HepG2 (cell line): ENCODE measurements at regions not wholly inside any gene's neighbourhood (a gene's known extent, or its start where the extent isn't known, plus 50 kb on each side); places are given as distances from the start of the nearest gene placed in this dataset.

Source experiments
- ATAC-seq: fragments of 200-7000 bp; cut with Tn5 transposase; 3 replicates; pipeline ENCODE4 v1.9.1; 2020; ENCODE audit warnings: mild to moderate bottlenecking, moderate library complexity
- BruUV-seq: library from RNA; stranded (reverse); fragments of 400-500 nt; replicated peaks from 2 replicates; lab custom pipeline; 2021; lab: Mats Ljungman, UMichigan
- CTCF ChIA-PET: fragments of 300-600 bp; formaldehyde crosslinking; extraction: SDS; loops from one replicate; lab custom pipeline; 2021; ENCODE audit warnings: low total read pairs, inconsistent platforms, low intra/inter-chr PET ratio; lab: Yijun Ruan, JAX
- POLR2A ChIA-PET: fragments of 350-600 bp; sonication (Branson Sonifier 250); formaldehyde crosslinking; loops from one replicate; lab custom pipeline; 2020; ENCODE audit warnings: antibody characterized with exemption, inconsistent platforms; lab: Yijun Ruan, JAX
- DNase-seq: peaks from one replicate; pipeline ENCODE4 v3.0.0-alpha.2; 2015; ENCODE audit warnings: low spot score
- FAIRE-seq: peaks from 3 replicates; lab custom pipeline; 2011; peaks lifted over from hg19 to GRCh38; lab: Jason Lieb, UNC
- H2AFZ ChIP-seq: one replicate; pipeline ENCODE4 v1.6.1; 2011; ENCODE audit warnings: low read length, inconsistent platforms
- H3K27ac ChIP-seq: fragments of 300-600 bp; 3 replicates; pipeline ENCODE4 v1.8.0; 2011; ENCODE audit warnings: mixed run types, mild to moderate bottlenecking, mixed read lengths, low read length, inconsistent platforms; ENCODE audit not compliant: insufficient read depth; ENCODE audit errors: extremely low read length
- H3K27me3 ChIP-seq, 2 experiments: fragments of 200-600 bp in 1 of 2; 2 replicates in 1 of 2; 3 replicates in 1 of 2; pipeline versions ENCODE4 v1.6.0 to v1.8.0; 2011; ENCODE audit warnings: low read length in 2 of 2, mild to moderate bottlenecking in 2 of 2, moderate library complexity in 2 of 2, inconsistent platforms in 1 of 2; ENCODE audit not compliant: insufficient read depth in 2 of 2, control insufficient read depth in 1 of 2
- H3K36me3 ChIP-seq, 2 experiments: fragments of 200-600 bp in 1 of 2; replicated peaks in 1 of 2; 2 replicates in 1 of 2; 3 replicates in 1 of 2; pipeline versions ENCODE4 v1.5.1 to v1.8.0; 2011; ENCODE audit warnings: low read length in 2 of 2, inconsistent platforms in 1 of 2; ENCODE audit not compliant: insufficient read depth in 2 of 2, control insufficient read depth in 1 of 2
- H3K4me1 ChIP-seq: 2 replicates; pipeline ENCODE4 v1.5.1; 2012; ENCODE audit warnings: low read length, inconsistent platforms; ENCODE audit not compliant: insufficient read depth
- H3K4me2 ChIP-seq: 2 replicates; pipeline ENCODE4 v1.6.0; 2011; ENCODE audit warnings: low read depth, low read length, inconsistent platforms
- H3K4me3 ChIP-seq, 3 experiments: fragments of 200-600 bp in 1 of 3; sonication (generic), shearing (Covaris generic) in 1 of 3; replicated peaks in 1 of 3; 2 replicates each; pipeline ENCODE4 v1.5.1; 2011 to 2016; ENCODE audit warnings: low read length in 3 of 3, inconsistent platforms in 2 of 3, low read depth in 2 of 3, mild to moderate bottlenecking in 2 of 3, control low read depth in 1 of 3, mixed read lengths in 1 of 3; ENCODE audit not compliant: insufficient read depth in 1 of 3
- H3K79me2 ChIP-seq: one replicate; pipeline ENCODE4 v1.6.1; 2011; ENCODE audit warnings: low read length, inconsistent platforms; ENCODE audit not compliant: insufficient read depth
- H3K9ac ChIP-seq: 2 replicates; pipeline ENCODE4 v1.6.0; 2011; ENCODE audit warnings: mild to moderate bottlenecking, low read depth, low read length, inconsistent platforms; ENCODE audit not compliant: insufficient read depth
- H3K9me3 ChIP-seq: 2 replicates; pipeline ENCODE4 v1.5.1; 2012; ENCODE audit warnings: mild to moderate bottlenecking, low read length
- H4K20me1 ChIP-seq: 2 replicates; pipeline ENCODE4 v1.6.0; 2011; ENCODE audit warnings: inconsistent platforms, mild to moderate bottlenecking, low read length, moderate library complexity; ENCODE audit not compliant: insufficient read depth
- BRF2 ChIP-seq: sonication (generic); formaldehyde crosslinking; IDR thresholded peaks from 2 replicates; pipeline ENCODE4 v1.8.1; 2022; ENCODE audit warnings: mild to moderate bottlenecking, missing genetic modification reagents
- FOSL1 ChIP-seq: sonication (generic); formaldehyde crosslinking; IDR thresholded peaks from 2 replicates; pipeline ENCODE4 v1.9.0; 2021; ENCODE audit warnings: missing genetic modification reagents, borderline replicate concordance
- FOXO4 ChIP-seq: sonication (generic); formaldehyde crosslinking; conservative IDR thresholded peaks from 2 replicates; pipeline ENCODE4 v1.8.1; 2023; ENCODE audit warnings: missing genetic modification reagents
- IKZF4 ChIP-seq: sonication (generic); formaldehyde crosslinking; IDR thresholded peaks from 2 replicates; pipeline ENCODE4 v1.5.1; 2020; ENCODE audit warnings: borderline replicate concordance, mild to moderate bottlenecking, low read depth, missing genetic modification reagents; ENCODE audit errors: not compliant biosample characterization
- YEATS2 ChIP-seq: sonication (generic); formaldehyde crosslinking; IDR thresholded peaks from 2 replicates; pipeline ENCODE4 v1.4.0; 2020; ENCODE audit warnings: missing genetic modification reagents, borderline replicate concordance
- ZBTB20 ChIP-seq: sonication (generic); formaldehyde crosslinking; IDR thresholded peaks from 2 replicates; pipeline ENCODE4 v1.8.1; 2023; ENCODE audit warnings: missing genetic modification reagents, low read depth, mild to moderate bottlenecking, borderline replicate concordance
- ZNF251 ChIP-seq: sonication (generic); formaldehyde crosslinking; IDR thresholded peaks from 2 replicates; pipeline ENCODE4 v1.9.0; 2021; ENCODE audit warnings: mild to moderate bottlenecking, missing genetic modification reagents
- ZNF280B ChIP-seq: sonication (generic); formaldehyde crosslinking; IDR thresholded peaks from 2 replicates; pipeline ENCODE4 v1.5.0; 2020; ENCODE audit warnings: missing genetic modification reagents, mild to moderate bottlenecking, borderline replicate concordance
- ZNF329 ChIP-seq: sonication (generic); formaldehyde crosslinking; IDR thresholded peaks from 2 replicates; pipeline ENCODE4 v1.9.0; 2021; ENCODE audit warnings: low read depth, mild to moderate bottlenecking, missing genetic modification reagents
- ZNF333 ChIP-seq: sonication (generic); formaldehyde crosslinking; IDR thresholded peaks from 2 replicates; pipeline ENCODE4 v1.4.0; 2020; ENCODE audit warnings: mild to moderate bottlenecking, missing genetic modification reagents, borderline replicate concordance
- ZNF574 ChIP-seq: sonication (generic); formaldehyde crosslinking; IDR thresholded peaks from 2 replicates; pipeline ENCODE4 v1.4.0; 2020; ENCODE audit warnings: missing genetic modification reagents
- ZSCAN29 ChIP-seq: sonication (generic); formaldehyde crosslinking; conservative IDR thresholded peaks from 2 replicates; pipeline ENCODE4 v1.4.0; 2020; ENCODE audit warnings: mild to moderate bottlenecking, missing genetic modification reagents
- whole genome bisulfite sequencing: methylation state at CpG from one replicate; pipeline ENCODE4 v1.1.6; 2017; ENCODE audit warnings: low lambda C conversion rate; 5-methylcytosine and 5-hydroxymethylcytosine counted together
- in situ Hi-C: cut with HindIII; loops from 2 replicates; pipeline ENCODE4 v1.10.0; 2017; ENCODE audit warnings: low pct_unique_long_range_greater_than_20kb; ENCODE audit not compliant: extremely low pct_ligation_motif_present
- intact Hi-C: fragments of 100-400 bp; cut with micrococcal nuclease; formaldehyde crosslinking; loops from one replicate; pipeline ENCODE4 v1.10.0; 2022; ENCODE audit not compliant: unreplicated experiment

GRCh38 chr17:13073018-13073417, 55.2 kb upstream of the ELAC2 start:
- Histone ChIP-seq H2AFZ (no peak overlapping the region), H3K4me2 (no peak overlapping the region), H4K20me1 (no peaks in the 10 kb centered on the region), H3K4me3 (no peak overlapping the region), H3K27me3 (no peaks in the 10 kb centered on the region; a peak in 2 of 5 replicates), H3K27ac (no peak overlapping the region), H3K9me3 (no peaks in the 10 kb centered on the region), H3K36me3 (no peaks in the 10 kb centered on the region), H3K4me1 (no peaks in the 10 kb centered on the region), H3K9ac (no peak overlapping the region), H3K79me2 (no peaks in the 10 kb centered on the region)
- ChIA-PET CTCF (no interaction called here), POLR2A (no interaction called here)
- intact Hi-C loops = no loop called here
- no TSS peak for BruUV-seq
- FAIRE-seq = no peak
- TF ChIP-seq BRF2 (CRISPR knock-in tag) (no peak), ZNF574 (CRISPR knock-in tag) (no peak), ZSCAN29 (CRISPR knock-in tag) (no peak), FOSL1 (CRISPR knock-in tag) (no peak), YEATS2 (no peak), ZBTB20 (no peak), ZNF333 (CRISPR knock-in tag) (no peak), IKZF4 (CRISPR knock-in tag) (no peak), ZNF251 (CRISPR knock-in tag) (no peak), ZNF280B (no peak), ZNF329 (no peak), FOXO4 (CRISPR knock-in tag) (no peak)
- in situ Hi-C loops = no loop called here
- 4% methylated on average over 4 of the region's 4 CpGs for WGBS
- no peak for ATAC-seq
- no peak for DNase-seq
